T-helper 1 cell (primary cell): ENCODE measurements at regions not wholly inside any gene's neighbourhood (a gene's known extent, or its start where the extent isn't known, plus 50 kb on each side); places are given as distances from the start of the nearest gene placed in this dataset.

Experiments
- DNase-seq, 5 donors: peaks; one replicate each; pipeline ENCODE4 v3.0.0-alpha.2; 2012 to 2020

- no peak for DNase-seq
These were observed 136.5 kb downstream of the DSEL start for GRCh38 chr18:67379981-67380380.

DNA sequence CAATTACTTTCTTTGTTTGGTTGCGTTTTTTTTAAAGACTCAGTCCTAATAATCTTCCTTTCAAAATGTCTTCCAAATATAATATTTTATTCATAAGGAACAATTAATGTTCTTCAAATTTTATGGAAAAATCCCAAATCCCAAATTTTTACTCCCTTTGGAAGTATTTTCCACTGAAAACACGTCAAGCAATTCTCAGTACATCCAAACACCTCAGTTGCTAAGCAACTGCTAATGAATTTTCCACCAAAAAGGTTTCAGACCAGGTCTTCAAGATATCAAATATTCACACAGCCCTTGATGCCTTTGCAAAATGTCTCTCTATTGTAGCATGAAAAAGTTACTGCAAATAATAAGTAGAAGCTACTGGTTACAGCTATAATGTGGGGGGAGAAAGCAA, 140.1 kb downstream of the DSEL start:
- DNase-seq: no peak

DNA sequence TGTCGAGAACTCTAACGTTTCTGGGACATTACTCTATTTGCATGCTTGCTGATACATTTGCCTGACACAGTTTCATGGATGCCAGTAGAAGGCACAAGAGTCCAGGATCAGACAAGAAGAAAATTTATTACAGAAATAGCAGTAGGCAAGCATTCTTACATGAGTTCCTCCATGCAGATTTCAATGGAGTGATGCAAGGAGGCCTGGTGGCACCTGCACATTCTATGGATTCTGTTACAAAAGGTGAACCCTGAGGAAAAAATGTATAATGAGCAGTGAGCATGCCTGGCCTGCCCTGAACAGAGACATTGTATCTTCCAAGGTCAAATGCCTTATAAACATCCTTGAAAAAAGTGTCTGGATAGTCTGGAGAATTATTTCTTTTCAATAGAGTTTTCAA, 142.9 kb downstream of the DSEL start:
- no peak for DNase-seq

DNA sequence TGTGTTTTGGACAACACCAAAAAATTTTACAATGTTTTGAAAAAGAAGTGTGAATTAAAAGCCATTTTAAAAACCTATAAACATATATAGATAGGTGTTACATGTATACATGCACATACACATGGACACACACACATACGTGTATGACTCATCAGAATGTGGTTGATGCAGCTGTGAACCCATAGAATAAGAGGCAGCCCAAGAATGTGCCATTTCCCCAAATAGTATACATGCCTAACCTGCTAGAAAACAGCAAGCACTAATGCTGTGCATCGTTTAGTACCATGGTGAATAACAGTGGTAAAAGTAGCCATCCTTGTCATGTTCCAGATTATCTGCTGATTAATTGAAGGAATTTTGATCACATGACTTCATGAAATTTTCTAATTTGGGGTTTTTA, 149.0 kb downstream of the DSEL start:
- DNase-seq: no peak

DNA sequence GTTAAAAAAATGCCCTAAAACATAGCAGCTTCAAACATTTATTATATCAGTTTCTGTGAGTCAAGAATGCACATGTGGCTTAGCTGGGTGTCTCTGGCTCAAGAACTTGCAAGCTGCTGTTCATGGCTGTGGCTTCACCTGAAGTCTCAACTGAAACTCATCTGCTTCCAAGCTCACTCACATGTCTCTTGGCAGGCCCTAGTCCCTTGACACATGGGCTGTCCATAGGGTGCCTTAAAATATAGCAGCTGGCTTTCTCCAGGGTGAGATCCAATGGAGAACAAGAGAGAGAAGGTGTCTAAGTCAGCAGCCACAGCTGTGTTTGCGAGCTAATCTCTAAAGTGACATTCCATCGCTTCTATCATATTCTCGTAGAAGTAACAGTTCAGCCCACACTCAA, 152.8 kb downstream of the DSEL start:
- DNase-seq: no peak

GRCh38 chr18:67362906-67363305, 153.6 kb downstream of the DSEL start:
- no peak for DNase-seq

DNA sequence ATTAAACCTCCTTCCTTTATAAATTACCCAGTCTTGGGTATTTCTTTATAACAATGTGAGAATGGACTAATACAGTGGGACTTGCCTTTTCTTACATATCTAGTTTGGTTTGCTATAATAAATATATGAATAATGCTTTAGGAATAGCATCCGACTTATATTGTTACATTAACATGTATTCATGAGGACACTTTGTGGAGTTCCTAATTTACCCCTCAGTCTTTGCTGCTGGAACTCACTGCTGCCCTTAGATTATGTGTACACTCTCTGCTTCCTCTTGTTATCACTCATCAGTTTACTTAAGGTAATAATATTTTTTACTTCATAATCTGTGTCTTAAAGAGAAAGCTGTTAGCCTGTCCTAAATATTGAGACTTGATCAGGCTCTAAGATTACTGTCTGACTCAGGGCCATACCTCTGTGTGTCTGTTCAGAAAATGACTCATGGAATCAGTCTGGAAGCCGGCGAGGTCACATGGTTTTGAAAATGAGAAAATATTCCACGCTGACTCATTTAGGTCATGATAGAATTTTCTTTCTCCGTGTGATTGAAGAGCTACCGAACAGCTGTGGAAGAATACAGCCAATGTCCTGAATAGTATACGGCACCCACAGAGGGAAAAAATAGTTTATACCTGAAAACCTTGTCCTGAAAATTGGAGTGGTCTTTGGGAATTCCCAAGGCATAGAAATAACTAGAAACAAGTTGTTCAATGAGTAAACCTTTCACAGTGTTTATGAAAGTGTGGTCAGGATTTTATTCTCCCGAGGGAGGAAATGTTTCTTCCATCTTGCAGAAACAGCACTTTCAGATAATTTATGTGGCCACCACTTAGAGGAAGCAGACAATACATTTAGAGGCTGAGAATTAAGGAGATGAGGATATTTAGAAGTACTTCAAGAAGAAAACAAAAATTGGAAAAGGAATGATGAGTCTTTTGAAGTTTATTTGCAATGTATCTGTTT, 156.4 kb downstream of the DSEL start:
- DNase-seq: peak in 1 of 5 donors; percentile 23

DNA sequence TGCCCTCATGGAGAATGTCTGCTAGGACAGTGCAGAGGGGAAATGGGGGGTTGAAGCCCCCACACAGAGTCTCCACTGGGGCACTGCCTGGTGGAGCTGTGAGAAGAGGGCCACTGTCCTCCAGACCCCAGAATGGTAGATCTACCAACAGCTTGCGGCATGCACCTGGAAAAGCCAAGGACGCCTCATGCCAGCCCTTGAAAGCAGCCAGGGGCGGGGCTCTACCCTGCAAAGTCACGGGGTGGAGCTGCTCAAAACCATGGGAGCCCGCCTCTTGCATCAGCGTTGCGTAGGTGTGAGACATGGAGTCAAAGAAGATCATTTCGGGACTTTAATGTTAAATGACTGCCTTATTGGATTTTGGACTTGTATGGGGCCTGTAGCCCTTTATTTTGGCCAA, 157.6 kb downstream of the DSEL start:
- no peak for DNase-seq

GRCh38 chr18:67354692-67355091, 161.8 kb downstream of the DSEL start:
- no peak for DNase-seq

GRCh38 chr18:67354091-67354490, 162.4 kb downstream of the DSEL start:
- DNase-seq: no peak

GRCh38 chr18:67347438-67347837, 169.1 kb downstream of the DSEL start:
- DNase-seq: no peak

DNA sequence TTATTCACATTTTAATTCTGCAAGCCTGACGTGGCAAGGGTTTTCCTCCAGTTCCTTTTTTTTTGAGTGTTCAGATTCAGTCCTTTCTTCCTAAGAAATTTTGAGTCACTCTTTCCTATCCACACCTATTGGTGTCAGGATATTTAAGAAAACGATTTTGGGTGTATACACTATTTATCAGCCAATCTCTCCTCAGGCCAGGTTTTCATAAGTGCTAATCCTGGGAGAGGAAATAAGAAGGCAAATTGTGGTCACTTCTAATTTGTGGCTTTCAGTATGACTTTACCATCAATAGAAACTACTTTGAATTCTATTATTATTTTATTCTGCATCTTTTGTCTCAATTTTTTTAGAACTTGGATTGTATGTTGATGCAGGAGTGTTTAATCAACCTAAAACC, 174.4 kb downstream of the DSEL start:
- DNase-seq: no peak

GRCh38 chr18:67337696-67338095, 178.8 kb downstream of the DSEL start:
- no peak for DNase-seq

- no peak for DNase-seq
These were observed 184.7 kb downstream of the DSEL start for GRCh38 chr18:67331857-67332256.

GRCh38 chr18:67319109-67319508, 197.4 kb downstream of the DSEL start:
- no peak for DNase-seq

DNA sequence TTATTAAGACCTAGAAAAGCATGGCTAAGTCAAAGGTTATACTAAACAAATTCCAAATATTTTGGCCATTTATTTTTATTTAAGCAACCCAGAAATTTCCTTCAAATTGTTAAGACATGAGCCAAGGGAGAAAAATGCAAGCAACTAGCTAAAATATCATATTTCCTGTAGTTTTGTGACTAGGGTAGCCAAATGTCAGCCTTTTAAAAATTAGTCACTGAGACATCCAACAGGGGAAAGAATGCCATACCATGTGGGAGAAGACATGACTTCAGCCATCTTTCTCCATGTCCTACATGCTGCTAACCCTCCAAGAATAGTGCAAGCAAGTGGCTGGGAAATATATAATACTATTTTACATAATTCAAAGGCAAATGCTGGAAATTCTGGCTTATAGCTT, 197.9 kb downstream of the DSEL start:
- no peak for DNase-seq

DNA sequence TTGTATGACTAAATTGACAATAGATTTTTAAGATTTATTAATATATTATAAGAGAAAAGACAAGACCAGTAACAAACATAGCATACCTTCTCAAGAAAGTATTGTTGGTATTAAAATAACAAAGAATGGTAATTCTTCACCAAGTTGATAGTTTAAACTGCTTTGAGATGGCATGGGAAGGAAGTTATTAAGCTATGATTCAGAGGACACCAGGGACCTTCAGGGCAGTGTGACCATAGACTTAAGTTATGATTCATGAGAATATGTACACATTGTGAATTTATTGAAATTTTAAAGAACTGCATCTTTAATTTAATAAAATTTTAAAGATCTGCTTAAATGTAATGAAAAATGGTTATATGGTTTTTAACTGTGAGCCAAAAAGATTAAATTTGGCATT, 205.7 kb downstream of the DSEL start:
- no peak for DNase-seq

GRCh38 chr18:67308819-67309218, 207.7 kb downstream of the DSEL start:
- no peak for DNase-seq

GRCh38 chr18:67305466-67305865, 211.1 kb downstream of the DSEL start:
- DNase-seq: no peak

DNA sequence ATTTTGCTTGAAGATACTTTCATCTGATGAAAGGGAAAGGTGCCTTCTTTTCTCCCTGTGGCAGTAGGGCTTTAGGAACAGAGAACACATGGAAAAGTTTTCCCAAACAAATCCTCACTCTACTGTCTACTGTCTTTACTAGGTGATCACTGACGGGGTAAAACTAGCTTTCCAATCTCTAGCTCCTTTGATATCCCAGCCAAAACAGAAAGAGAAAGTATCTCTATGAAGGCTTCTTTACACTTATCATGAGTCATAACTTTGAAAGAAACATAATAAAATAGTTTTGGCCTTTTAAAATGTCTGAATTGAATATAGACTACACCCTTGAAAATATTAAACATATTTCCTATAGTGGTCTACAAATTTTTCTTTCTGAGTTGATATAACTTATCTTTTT, 214.5 kb downstream of the DSEL start:
- no peak for DNase-seq

GRCh38 chr18:67301592-67301991, 214.9 kb downstream of the DSEL start:
- no peak for DNase-seq

DNA sequence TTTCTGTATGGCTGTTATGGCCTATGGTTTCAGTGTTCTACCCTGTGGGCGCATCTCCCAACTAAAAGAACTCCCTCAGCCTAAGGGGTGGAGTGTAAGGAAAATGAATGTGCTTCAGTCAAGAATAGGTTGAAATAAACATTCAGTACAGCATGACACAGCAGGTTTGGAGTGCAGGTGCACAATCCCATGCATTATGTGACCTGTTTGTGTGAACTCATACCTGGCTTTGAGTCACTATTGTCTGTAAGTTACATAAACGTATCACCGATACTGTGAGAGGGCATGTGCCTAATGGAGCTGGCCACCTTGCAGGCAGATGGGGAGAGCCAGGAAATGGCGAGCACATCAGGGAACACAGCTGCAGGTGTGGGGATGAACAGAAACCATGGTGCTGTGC, 216.0 kb downstream of the DSEL start:
- peak in 1 of 5 donors; percentile 11 for DNase-seq

- no peak for DNase-seq
These were observed 223.7 kb downstream of the DSEL start for GRCh38 chr18:67292814-67293213.

GRCh38 chr18:67290421-67290820, 226.1 kb downstream of the DSEL start:
- no peak for DNase-seq

- no peak for DNase-seq
These were observed 230.9 kb downstream of the DSEL start for GRCh38 chr18:67285583-67285982.
